GM19438 (cell line): ENCODE measurements at regions not wholly inside any gene's neighbourhood (a gene's known extent, or its start where the extent isn't known, plus 50 kb on each side); places are given as distances from the start of the nearest gene placed in this dataset.

Experiments used
- ATAC-seq: cut with Tn5 transposase; IDR thresholded peaks from one replicate; pipeline ENCODE4 v1.9.1; 2021; ENCODE audit warnings: low read depth; ENCODE audit not compliant: unreplicated experiment

GRCh38 chr13:74892096-74892495, 589.9 kb downstream of the TBC1D4 start:
- no peak for ATAC-seq

GRCh38 chr13:74891610-74892009, 590.4 kb downstream of the TBC1D4 start:
- ATAC-seq = no peak

- no peak for ATAC-seq
Observed at GRCh38 chr13:74889321-74889720, 592.6 kb downstream of the TBC1D4 start.

- no peak for ATAC-seq
Observed at GRCh38 chr13:74886502-74886901, 595.5 kb downstream of the TBC1D4 start.

- ATAC-seq = no peak
Observed at GRCh38 chr13:74883834-74884233, 598.1 kb downstream of the TBC1D4 start.

GRCh38 chr13:74871369-74872070, 610.4 kb downstream of the TBC1D4 start:
- no peak for ATAC-seq

GRCh38 chr13:74870865-74871264, 611.1 kb downstream of the TBC1D4 start:
- no peak for ATAC-seq

- ATAC-seq = no peak
Observed at GRCh38 chr13:74869846-74870245, 612.1 kb downstream of the TBC1D4 start.

GRCh38 chr13:74868049-74868448, 613.9 kb downstream of the TBC1D4 start:
- no peak for ATAC-seq

- no peak for ATAC-seq
Observed at GRCh38 chr13:74867460-74867859, 614.5 kb downstream of the TBC1D4 start.

GRCh38 chr13:74866101-74866500, 615.9 kb downstream of the TBC1D4 start:
- no peak for ATAC-seq

- no peak for ATAC-seq
Observed at GRCh38 chr13:74865656-74866055, 616.3 kb downstream of the TBC1D4 start.

GRCh38 chr13:74860789-74861188, 621.2 kb downstream of the TBC1D4 start:
- ATAC-seq = no peak

GRCh38 chr13:74850893-74851292, 631.1 kb downstream of the TBC1D4 start:
- no peak for ATAC-seq

GRCh38 chr13:74847966-74848365, 634.0 kb downstream of the TBC1D4 start:
- no peak for ATAC-seq

GRCh38 chr13:74845806-74846205, 636.2 kb downstream of the TBC1D4 start:
- ATAC-seq = no peak

- ATAC-seq = no peak
Observed at GRCh38 chr13:74841651-74842050, 640.3 kb downstream of the TBC1D4 start.

GRCh38 chr13:74841123-74841522, 640.8 kb downstream of the TBC1D4 start:
- no peak for ATAC-seq

- no peak for ATAC-seq
Observed at GRCh38 chr13:74839656-74840055, 642.3 kb downstream of the TBC1D4 start.

- ATAC-seq = no peak
Observed at GRCh38 chr13:74838096-74838495, 643.9 kb downstream of the TBC1D4 start.

- ATAC-seq = no peak
Observed at GRCh38 chr13:74836628-74837027, 645.3 kb downstream of the TBC1D4 start.

GRCh38 chr13:74835579-74835978, 646.4 kb downstream of the TBC1D4 start:
- no peak for ATAC-seq

GRCh38 chr13:74825938-74826246, 656.1 kb downstream of the TBC1D4 start:
- ATAC-seq = no peak
